Neuron (in vitro differentiated cells): ENCODE measurements at regions not wholly inside any gene's neighbourhood (a gene's known extent, or its start where the extent isn't known, plus 50 kb on each side); places are given as distances from the start of the nearest gene placed in this dataset.

Experiments
- H2AFZ ChIP-seq: one replicate; pipeline ENCODE4 v1.6.1; 2013; ENCODE audit warnings: low read depth, mild to moderate bottlenecking, inconsistent platforms, low read length, moderate library complexity
- H3K27me3 ChIP-seq: one replicate; pipeline ENCODE4 v1.6.1; 2013; ENCODE audit warnings: low read length; ENCODE audit not compliant: insufficient read depth
- H3K36me3 ChIP-seq: one replicate; pipeline ENCODE4 v1.6.1; 2013; ENCODE audit warnings: low read length; ENCODE audit not compliant: insufficient read depth
- H3K4me1 ChIP-seq: one replicate; pipeline ENCODE4 v1.6.1; 2013; ENCODE audit warnings: low read length; ENCODE audit not compliant: insufficient read depth
- H3K4me3 ChIP-seq: 2 replicates; pipeline ENCODE4 v1.5.1; 2013; ENCODE audit warnings: mild to moderate bottlenecking, low read length, moderate library complexity
- H3K9me3 ChIP-seq: one replicate; pipeline ENCODE4 v1.6.1; 2013; ENCODE audit warnings: low read length

- Histone ChIP-seq H3K4me3 (no peak overlapping the region), H3K27me3 (no peaks in the 10 kb centered on the region), H3K4me1 (peaks cover 3% of the 10 kb centered on the region), H3K9me3 (no peaks in the 10 kb centered on the region), H3K36me3 (peaks cover 3% of the 10 kb centered on the region), H2AFZ (no peak overlapping the region)
Observed at GRCh38 chr7:86930554-86931307, 128.7 kb downstream of the ELAPOR2 start.

- H3K36me3 ChIP-seq: peaks cover 5% of the 10 kb centered on the region
- no peaks in the 10 kb centered on the region for H3K27me3 ChIP-seq
- H2AFZ ChIP-seq: no peak overlapping the region
- H3K4me3 ChIP-seq: no peak overlapping the region
- H3K4me1 ChIP-seq: peaks cover 3% of the 10 kb centered on the region
- H3K9me3 ChIP-seq: no peaks in the 10 kb centered on the region
Observed at GRCh38 chr7:86929293-86930109, 130.0 kb downstream of the ELAPOR2 start.

GRCh38 chr7:86928308-86928707, 131.1 kb downstream of the ELAPOR2 start:
- Histone ChIP-seq H3K4me3 (no peak overlapping the region), H2AFZ (no peak overlapping the region), H3K9me3 (no peaks in the 10 kb centered on the region), H3K27me3 (no peaks in the 10 kb centered on the region), H3K36me3 (peaks cover 5% of the 10 kb centered on the region), H3K4me1 (peaks cover 2% of the 10 kb centered on the region)

DNA sequence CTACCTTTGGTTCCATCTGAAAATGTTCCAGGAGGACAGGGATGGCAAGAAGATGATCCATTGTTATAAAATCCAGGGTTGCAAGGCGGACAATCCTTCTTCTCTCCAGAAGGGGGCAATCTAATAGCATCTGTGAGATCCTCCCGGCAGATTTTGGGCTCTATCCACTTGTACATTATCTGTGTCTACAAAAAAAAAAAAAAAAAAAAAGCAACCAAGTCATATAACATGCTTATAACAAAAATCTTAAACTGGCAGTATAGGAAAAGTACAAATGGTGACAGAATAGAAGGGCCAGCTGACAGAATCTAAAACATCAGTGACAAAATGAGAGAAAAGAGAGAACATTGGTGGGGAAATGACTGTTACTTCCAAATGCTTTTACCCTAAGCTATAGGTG, 132.7 kb downstream of the ELAPOR2 start:
- Histone ChIP-seq H3K4me3 (no peak overlapping the region), H3K9me3 (no peaks in the 10 kb centered on the region), H3K4me1 (no peaks in the 10 kb centered on the region), H3K36me3 (peaks cover 5% of the 10 kb centered on the region), H3K27me3 (no peaks in the 10 kb centered on the region), H2AFZ (no peak overlapping the region)

DNA sequence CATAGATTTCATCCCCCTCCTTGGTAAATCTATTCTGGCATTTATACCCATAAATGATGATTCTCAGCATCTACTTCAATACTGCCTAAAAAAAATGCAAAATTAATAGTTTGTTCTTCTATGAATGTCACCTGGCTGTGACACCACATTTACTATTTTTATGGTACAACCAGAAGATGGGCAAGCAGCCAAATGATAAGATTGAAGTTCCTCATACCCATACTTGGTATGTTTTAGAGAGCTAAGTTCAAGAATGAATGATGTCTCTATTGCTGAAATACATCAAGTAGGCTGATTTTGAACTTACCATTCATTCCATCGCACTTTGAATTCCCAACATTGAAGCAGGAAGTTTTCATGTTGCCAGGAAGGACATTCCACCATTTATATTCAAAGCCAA, 134.2 kb downstream of the ELAPOR2 start:
- Histone ChIP-seq H3K4me1 (no peaks in the 10 kb centered on the region), H3K4me3 (no peak overlapping the region), H2AFZ (no peak overlapping the region), H3K36me3 (peaks cover 3% of the 10 kb centered on the region), H3K27me3 (no peaks in the 10 kb centered on the region), H3K9me3 (no peaks in the 10 kb centered on the region)

- no peak overlapping the region for H3K4me3 ChIP-seq
- H2AFZ ChIP-seq: no peak overlapping the region
- H3K9me3 ChIP-seq: no peaks in the 10 kb centered on the region
- H3K4me1 ChIP-seq: no peaks in the 10 kb centered on the region
- no peaks in the 10 kb centered on the region for H3K27me3 ChIP-seq
- H3K36me3 ChIP-seq: peaks cover 3% of the 10 kb centered on the region
Observed at GRCh38 chr7:86923527-86923926, 135.9 kb downstream of the ELAPOR2 start.

DNA sequence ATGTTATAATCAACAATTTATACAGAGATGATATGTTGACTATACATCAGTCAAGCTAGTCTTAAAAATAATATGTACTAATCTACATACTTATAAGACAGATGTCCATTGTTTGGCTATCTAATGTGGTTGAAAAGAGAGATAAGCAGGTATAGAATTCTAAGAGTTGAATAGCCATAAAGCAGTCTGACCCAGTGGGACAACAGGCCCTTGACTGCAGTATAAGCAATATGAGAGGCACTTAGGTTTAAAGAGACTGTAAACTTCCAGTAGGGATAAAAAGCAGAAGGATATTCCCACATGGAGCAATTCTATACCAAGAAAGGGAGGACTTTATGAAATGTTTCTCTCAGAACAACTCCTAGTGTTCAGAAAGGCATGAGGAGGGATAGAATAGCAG, 139.3 kb downstream of the ELAPOR2 start:
- Histone ChIP-seq H2AFZ (no peak overlapping the region), H3K36me3 (peaks cover 2% of the 10 kb centered on the region)

DNA sequence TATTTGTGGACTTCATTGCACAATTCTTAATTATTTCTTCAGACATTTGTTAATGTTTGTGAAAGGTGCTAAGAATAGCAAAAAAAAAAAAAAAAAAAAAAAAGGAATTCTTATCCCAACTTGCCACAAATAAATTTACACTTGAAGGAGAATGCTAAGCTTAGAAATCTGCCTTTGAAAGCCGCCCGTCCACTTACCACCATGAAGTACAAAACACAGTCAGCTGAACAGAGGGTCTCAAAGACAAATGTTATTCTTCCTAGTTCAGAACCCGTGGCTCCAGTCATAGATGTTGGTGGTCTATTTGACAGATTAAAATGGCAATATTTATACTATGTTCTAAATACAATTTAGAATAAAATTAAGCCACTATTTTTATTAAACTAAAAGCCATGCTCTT, 141.2 kb downstream of the ELAPOR2 start:
- Histone ChIP-seq H3K9me3 (no peaks in the 10 kb centered on the region), H3K4me3 (no peak overlapping the region), H3K36me3 (peaks cover 2% of the 10 kb centered on the region), H3K27me3 (no peaks in the 10 kb centered on the region), H3K4me1 (no peaks in the 10 kb centered on the region), H2AFZ (no peak overlapping the region)

More for the DNA sequence above, 139.3 kb downstream of the ELAPOR2 start:
- no peaks in the 10 kb centered on the region for H3K4me1 ChIP-seq
- H3K27me3 ChIP-seq: no peaks in the 10 kb centered on the region
- no peaks in the 10 kb centered on the region for H3K9me3 ChIP-seq
- no peak overlapping the region for H3K4me3 ChIP-seq

DNA sequence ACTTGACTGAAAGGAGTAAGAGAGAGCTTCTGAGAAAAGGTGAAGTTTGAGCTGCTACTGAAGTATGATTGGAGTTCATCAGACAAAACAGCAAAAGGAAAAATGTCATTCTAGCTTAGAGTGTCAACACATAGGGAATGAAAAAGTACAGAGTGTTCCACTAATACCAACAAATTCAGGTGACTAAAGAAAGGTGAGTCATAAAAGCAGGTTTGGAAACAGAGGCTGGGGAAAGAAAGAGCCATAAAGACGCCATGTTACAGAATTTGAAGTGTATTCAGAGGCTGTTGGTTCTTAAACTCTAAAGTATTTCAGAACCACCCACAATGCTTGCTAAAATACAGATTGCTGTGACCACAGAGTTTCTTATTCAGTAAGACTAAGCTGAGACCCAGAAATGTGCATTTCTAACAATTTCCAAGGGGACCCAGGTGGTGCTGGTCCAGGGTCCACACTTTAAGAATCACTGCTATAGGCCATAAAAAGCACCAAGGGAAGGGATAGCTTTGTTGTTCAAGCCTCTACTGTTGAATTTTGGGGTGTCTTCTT, 143.1 kb downstream of the ELAPOR2 start:
- Histone ChIP-seq H3K4me3 (no peak overlapping the region), H3K36me3 (peaks cover 12% of the 10 kb centered on the region), H3K9me3 (no peaks in the 10 kb centered on the region), H3K4me1 (no peaks in the 10 kb centered on the region), H3K27me3 (no peaks in the 10 kb centered on the region), H2AFZ (no peak overlapping the region)

GRCh38 chr7:86914551-86914950, 144.9 kb downstream of the ELAPOR2 start:
- Histone ChIP-seq H3K27me3 (no peaks in the 10 kb centered on the region), H2AFZ (no peak overlapping the region), H3K36me3 (peaks cover 13% of the 10 kb centered on the region), H3K4me1 (no peaks in the 10 kb centered on the region), H3K9me3 (no peaks in the 10 kb centered on the region), H3K4me3 (no peak overlapping the region)
